Tibial nerve (tissue), 4 donors: ENCODE measurements at regions not wholly inside any gene's neighbourhood (a gene's known extent, or its start where the extent isn't known, plus 50 kb on each side); places are given as distances from the start of the nearest gene placed in this dataset.

Experiments
- EP300 ChIP-seq, 2 donors: sonication (generic); formaldehyde crosslinking; IDR thresholded peaks; one replicate each; pipeline ENCODE4 v1.6.1; 2017; ENCODE audit warnings: antibody characterized with exemption in 2 of 2, mild to moderate bottlenecking in 1 of 2
- POLR2A ChIP-seq, 2 donors: fragments of 450-650 bp; IDR thresholded peaks; one replicate each; pipeline ENCODE4 v1.6.1; 2017; ENCODE audit warnings: antibody characterized with exemption in 2 of 2, mild to moderate bottlenecking in 2 of 2, moderate library complexity in 2 of 2
- TF ChIP-seq, protein P1 (sequence below), 5 experiments: fragments of 200-600 bp in 3 of 5; fragments of 450-650 bp in 2 of 5; sonication (generic) in 3 of 5; IDR thresholded peaks; one replicate each; pipeline ENCODE4 v1.5.1; 2016 to 2019; ENCODE audit warnings: antibody characterized with exemption in 5 of 5, mild to moderate bottlenecking in 3 of 5, moderate library complexity in 2 of 5

DNA sequence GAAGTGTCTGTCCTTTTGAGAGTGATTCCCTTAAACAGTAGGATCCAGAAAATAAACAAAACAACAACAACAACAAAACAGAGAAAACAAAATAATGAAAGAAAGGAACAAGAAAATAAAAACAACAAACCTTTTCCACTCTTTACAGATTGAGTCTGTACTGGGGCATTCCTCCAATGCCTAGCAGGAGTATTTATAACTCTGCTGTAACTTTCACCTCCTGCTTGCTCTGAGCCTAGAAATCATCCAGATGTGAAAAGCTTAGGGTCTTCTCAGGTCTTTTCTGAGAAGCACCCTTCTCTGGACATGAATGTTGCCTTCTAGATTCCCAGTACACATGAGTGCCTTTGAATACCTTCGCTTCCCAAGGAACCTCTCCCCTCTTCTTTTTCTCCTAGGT is 1239.4 kb downstream of the CNTNAP5 start:
- no peak for TF ChIP-seq POLR2A (IDR thresholded peaks at IDR 0.05)
- TF ChIP-seq, protein P1, sequence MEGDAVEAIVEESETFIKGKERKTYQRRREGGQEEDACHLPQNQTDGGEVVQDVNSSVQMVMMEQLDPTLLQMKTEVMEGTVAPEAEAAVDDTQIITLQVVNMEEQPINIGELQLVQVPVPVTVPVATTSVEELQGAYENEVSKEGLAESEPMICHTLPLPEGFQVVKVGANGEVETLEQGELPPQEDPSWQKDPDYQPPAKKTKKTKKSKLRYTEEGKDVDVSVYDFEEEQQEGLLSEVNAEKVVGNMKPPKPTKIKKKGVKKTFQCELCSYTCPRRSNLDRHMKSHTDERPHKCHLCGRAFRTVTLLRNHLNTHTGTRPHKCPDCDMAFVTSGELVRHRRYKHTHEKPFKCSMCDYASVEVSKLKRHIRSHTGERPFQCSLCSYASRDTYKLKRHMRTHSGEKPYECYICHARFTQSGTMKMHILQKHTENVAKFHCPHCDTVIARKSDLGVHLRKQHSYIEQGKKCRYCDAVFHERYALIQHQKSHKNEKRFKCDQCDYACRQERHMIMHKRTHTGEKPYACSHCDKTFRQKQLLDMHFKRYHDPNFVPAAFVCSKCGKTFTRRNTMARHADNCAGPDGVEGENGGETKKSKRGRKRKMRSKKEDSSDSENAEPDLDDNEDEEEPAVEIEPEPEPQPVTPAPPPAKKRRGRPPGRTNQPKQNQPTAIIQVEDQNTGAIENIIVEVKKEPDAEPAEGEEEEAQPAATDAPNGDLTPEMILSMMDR (IDR thresholded peaks at IDR 0.05), result no peak
- no peak for TF ChIP-seq EP300 (IDR thresholded peaks at IDR 0.05)
